Skeletal muscle cell (primary cell): ENCODE measurements at regions not wholly inside any gene's neighbourhood (a gene's known extent, or its start where the extent isn't known, plus 50 kb on each side); places are given as distances from the start of the nearest gene placed in this dataset.
A peak's percentile ranks its signal among the peaks of the same experiment; 100 is the strongest.

Experiments
- DNase-seq: peaks from one replicate; pipeline ENCODE4 v3.0.0-alpha.2; 2010; ENCODE audit warnings: low read depth
- H3K4me3 ChIP-seq: 2 replicates; pipeline ENCODE4 v1.5.1; 2011; ENCODE audit warnings: low read depth, mild to moderate bottlenecking, control low read depth, low read length, moderate library complexity

- DNase-seq, result no peak
- no peak overlapping the region for H3K4me3 ChIP-seq
These were observed 1510.9 kb downstream of the KCNT2 start for GRCh38 chr1:195097316-195097715.

- no peak for DNase-seq
- no peak overlapping the region for H3K4me3 ChIP-seq
These were observed 1512.2 kb downstream of the KCNT2 start for GRCh38 chr1:195096051-195096521.

- no peak overlapping the region for H3K4me3 ChIP-seq
- DNase-seq, result no peak
These were observed 1523.0 kb downstream of the KCNT2 start for GRCh38 chr1:195085196-195085595.

GRCh38 chr1:195082183-195082582 lies 1526.1 kb downstream of the KCNT2 start:
- H3K4me3 ChIP-seq, result no peak overlapping the region
- DNase-seq, result no peak

- DNase-seq, result no peak
These were observed 1531.6 kb downstream of the KCNT2 start for GRCh38 chr1:195076682-195077081.

GRCh38 chr1:195075973-195076372 lies 1532.3 kb downstream of the KCNT2 start:
- DNase-seq, result no peak
- H3K4me3 ChIP-seq, result no peak overlapping the region

More at GRCh38 chr1:195076682-195077081, 1531.6 kb downstream of the KCNT2 start:
- no peak overlapping the region for H3K4me3 ChIP-seq

GRCh38 chr1:195071461-195071860 lies 1536.8 kb downstream of the KCNT2 start:
- DNase-seq, result no peak
- no peak overlapping the region for H3K4me3 ChIP-seq

GRCh38 chr1:195065437-195065836 lies 1542.8 kb downstream of the KCNT2 start:
- no peak overlapping the region for H3K4me3 ChIP-seq
- DNase-seq, result no peak

GRCh38 chr1:195064358-195064757 lies 1543.9 kb downstream of the KCNT2 start:
- no peak overlapping the region for H3K4me3 ChIP-seq
- no peak for DNase-seq

GRCh38 chr1:195054217-195054687 lies 1554.0 kb downstream of the KCNT2 start:
- no peak overlapping the region for H3K4me3 ChIP-seq
- DNase-seq, result no peak

GRCh38 chr1:195053478-195053877 lies 1554.8 kb downstream of the KCNT2 start:
- H3K4me3 ChIP-seq, result no peak overlapping the region
- no peak for DNase-seq

GRCh38 chr1:195047772-195048171 lies 1560.5 kb downstream of the KCNT2 start:
- no peak overlapping the region for H3K4me3 ChIP-seq
- no peak for DNase-seq

GRCh38 chr1:195045072-195045471 lies 1563.2 kb downstream of the KCNT2 start:
- no peak overlapping the region for H3K4me3 ChIP-seq
- DNase-seq, result no peak

GRCh38 chr1:195030793-195031192 lies 1577.4 kb downstream of the KCNT2 start:
- DNase-seq, result no peak
- no peak overlapping the region for H3K4me3 ChIP-seq

GRCh38 chr1:195026792-195027191 lies 1581.4 kb downstream of the KCNT2 start:
- no peak overlapping the region for H3K4me3 ChIP-seq
- no peak for DNase-seq

GRCh38 chr1:195019385-195019784 lies 1588.9 kb downstream of the KCNT2 start:
- no peak for DNase-seq
- no peak overlapping the region for H3K4me3 ChIP-seq

GRCh38 chr1:195012995-195013394 lies 1595.2 kb downstream of the KCNT2 start:
- H3K4me3 ChIP-seq, result no peak overlapping the region
- no peak for DNase-seq

- H3K4me3 ChIP-seq, result no peak overlapping the region
- no peak for DNase-seq
These were observed 1602.9 kb downstream of the KCNT2 start for GRCh38 chr1:195005338-195005737.

- no peak overlapping the region for H3K4me3 ChIP-seq
- no peak for DNase-seq
These were observed 1617.8 kb downstream of the KCNT2 start for GRCh38 chr1:194990483-194990882.

GRCh38 chr1:194975913-194976312 lies 1632.3 kb downstream of the KCNT2 start:
- H3K4me3 ChIP-seq, result no peak overlapping the region
- DNase-seq, result peak; percentile 14

- no peak for DNase-seq
These were observed 1639.3 kb downstream of the KCNT2 start for GRCh38 chr1:194968916-194969315.

GRCh38 chr1:194959795-194960194 lies 1648.4 kb downstream of the KCNT2 start:
- DNase-seq, result no peak
- no peak overlapping the region for H3K4me3 ChIP-seq

More at GRCh38 chr1:194968916-194969315, 1639.3 kb downstream of the KCNT2 start:
- H3K4me3 ChIP-seq, result no peak overlapping the region
